ENCODE measurements at regions not wholly inside any gene's neighbourhood (a gene's known extent, or its start where the extent isn't known, plus 50 kb on each side); places are given as distances from the start of the nearest gene placed in this dataset.
"Not testable (repeated sequence)": the region's sequence is repeated elsewhere in the genome, so short reads cannot be mapped to it uniquely, and the experiment has no call there.

DNA sequence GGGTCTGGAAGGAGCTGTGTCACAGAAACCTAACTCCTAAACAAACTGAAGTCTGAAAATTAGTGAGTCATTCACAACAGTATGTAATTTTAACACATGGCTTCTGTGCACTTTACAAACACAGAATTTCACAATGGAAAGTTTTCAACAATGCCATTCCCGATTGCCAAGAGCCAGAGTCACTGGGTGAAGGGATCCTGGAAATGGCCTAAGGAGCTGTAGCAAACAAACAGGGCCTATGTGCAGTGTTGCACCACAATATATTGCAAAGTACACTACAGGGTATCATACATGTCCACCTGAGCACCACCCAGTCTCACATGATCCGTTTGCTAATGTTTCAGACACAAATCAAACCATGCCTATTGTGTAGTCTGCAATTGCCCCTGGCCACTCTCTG is 184.7 kb upstream of the OTX2 start:
- no peak for DNase-seq

DNA sequence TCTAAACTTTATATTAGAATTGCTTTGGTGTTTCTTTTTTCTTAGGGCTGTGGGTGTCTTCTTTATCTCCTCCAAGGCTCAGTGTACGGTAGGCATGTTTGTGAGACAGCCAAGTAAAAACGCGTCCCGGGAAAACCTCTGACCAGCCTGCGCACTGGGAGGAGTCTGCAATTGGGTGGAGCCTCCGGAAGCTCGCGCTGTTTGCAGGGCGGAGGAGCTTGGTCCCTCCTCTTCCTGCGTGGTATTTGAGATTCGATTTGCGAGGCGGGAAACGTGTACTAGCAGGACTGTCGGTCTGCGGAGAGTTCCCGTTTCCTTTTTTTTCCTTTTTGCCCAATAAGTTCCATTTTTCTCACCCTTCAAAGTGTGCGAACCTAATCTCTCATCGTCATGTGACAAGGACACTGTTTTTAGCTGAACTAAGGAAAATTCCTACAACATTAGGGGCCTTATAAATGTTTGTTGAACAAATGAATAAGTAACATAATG is 182.1 kb upstream of the OTX2 start:
- no peak for DNase-seq

DNA sequence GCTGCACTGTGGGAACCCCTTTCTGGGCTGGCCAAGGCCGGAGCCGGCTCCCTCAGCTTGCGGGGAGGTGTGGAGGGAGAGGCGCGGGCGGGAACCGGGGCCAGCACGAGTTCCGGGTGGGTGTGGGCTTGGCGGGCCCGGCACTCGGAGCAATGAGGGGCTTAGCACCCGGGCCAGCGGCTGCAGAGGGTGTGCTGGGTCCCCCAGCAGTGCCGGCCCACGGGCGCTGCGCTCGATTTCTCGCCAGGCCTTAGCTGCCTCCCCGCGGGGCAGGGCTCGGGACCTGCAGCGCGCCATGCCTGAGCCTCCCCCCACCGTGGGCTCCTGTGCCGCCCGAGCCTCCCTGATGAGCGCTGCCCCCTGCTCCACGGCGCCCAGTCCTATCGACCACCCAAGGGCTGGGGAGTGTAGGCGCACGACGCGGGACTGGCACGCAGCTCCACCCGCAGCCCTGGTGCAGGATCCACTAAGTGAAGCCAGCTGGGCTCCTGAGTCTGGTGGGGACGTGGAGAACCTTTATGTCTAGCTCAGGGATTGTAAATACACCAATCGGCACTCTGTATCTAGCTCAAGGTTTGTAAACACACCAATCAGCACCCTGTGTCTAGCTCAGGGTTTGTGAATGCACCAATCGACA is 180.8 kb upstream of the OTX2 start:
- DNase-seq: not testable (repeated sequence)

DNA sequence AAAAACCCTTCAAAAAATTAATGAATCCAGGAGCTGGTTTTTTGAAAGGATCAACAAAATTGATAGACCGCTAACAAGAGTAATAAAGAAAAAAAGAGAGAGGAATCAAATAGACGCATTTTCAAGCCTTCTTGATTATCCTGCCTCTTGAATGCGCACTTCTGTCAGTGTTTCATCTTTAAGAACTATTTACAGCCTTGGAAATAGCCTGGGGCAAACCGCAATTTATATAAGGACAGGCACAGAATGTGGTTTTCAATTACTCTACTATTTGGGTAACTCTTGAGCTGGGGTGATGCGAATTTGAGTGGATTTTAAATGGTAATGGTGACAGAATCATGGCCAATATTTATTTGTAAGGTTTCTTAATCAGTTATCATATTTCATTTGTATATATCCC is 179.1 kb upstream of the OTX2 start:
- no peak for DNase-seq

DNA sequence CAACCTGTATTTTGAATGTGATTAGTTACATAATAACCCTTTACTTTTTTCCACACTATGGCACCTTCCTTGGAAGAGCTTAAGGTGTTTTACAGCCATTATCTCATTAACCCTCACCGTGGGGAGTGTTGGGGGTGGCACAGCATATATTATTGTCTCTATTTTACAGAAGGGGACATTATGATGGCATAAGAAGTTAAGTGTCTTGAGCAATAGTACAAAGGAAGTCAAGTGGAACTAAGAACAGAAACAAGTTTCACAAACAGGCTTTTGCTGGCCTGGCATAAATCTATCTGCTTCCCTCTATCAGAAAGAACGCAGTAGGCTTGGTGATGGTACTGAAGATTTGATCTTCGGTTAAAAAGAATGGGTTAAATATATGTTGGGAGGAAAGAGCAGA is 169.7 kb upstream of the OTX2 start:
- no peak for DNase-seq

DNA sequence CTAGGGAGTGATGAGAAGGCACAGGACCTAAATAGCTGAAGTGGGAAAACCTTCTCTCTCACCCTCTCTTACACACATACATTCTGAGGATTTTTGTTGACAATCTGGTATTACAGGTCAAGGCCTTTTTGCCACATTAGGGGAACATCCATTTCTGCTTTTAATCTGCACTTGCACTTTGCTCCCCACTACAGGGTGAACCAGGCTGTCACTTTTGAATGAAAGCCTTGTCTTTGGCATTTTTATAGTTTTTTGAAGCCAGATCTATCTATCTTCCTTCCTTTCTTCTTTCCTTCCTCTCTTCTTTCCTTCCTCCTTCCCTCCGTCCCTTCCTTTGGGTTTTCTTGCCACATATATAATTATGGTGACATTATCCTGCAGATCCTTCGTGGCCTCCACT is 165.9 kb upstream of the OTX2 start:
- no peak for DNase-seq

DNA sequence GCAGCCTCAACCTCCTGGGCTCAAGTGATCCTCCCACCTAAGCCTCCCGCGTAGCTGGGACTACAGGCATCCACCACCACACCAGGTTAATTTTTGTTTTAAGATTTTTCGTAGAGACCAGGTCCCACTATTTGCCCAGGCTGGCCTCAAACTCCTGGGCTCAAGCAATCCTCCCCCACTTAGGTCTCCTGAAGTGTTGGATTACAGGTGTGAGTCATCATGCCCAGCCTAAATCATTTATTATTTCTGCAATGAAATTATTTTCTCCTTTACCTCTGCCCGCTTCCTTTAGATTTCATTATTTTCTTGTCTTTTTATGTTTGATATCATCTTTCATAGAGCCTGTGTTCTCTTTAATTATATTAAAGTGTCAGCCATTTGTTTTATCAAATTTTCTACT is 165.2 kb upstream of the OTX2 start:
- DNase-seq: no peak

DNA sequence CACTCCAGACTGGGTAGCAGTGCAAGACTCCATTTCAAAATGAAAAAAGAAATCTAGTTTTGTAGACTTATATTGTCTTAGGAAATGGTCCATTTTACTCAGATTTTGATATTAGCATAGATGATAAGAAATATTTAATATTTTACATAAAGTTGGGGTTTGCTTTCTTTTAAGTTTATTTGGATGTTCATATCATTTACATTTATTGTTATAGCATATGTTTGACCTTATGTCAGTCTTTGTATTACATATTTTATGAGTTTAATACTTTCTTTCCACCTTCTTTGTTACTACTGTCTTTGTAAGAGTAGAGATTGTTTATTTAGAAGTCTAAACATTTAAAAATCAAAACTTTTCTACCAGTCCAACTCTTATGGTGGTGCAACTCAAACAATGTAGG is 162.7 kb upstream of the OTX2 start:
- no peak for DNase-seq

DNA sequence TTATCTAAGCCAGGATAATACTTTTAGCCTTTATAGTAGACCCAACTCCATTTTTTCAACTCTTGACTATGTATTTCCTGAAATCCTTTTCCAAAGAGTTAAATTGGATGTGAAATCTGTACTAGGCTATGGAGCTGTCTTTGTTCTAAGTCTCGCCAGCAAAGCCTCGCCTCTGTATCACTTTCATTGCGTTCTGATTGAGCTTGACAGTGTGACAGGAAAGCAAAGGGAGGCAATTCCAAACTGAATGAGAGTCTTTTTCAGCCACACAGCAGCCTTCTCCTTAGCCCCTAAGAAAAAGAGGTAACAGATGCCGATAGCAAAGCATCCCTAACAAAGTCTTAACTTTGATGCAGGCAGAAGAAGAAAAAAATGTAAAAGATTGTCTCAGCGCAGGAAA is 154.6 kb upstream of the OTX2 start:
- no peak for DNase-seq

DNA sequence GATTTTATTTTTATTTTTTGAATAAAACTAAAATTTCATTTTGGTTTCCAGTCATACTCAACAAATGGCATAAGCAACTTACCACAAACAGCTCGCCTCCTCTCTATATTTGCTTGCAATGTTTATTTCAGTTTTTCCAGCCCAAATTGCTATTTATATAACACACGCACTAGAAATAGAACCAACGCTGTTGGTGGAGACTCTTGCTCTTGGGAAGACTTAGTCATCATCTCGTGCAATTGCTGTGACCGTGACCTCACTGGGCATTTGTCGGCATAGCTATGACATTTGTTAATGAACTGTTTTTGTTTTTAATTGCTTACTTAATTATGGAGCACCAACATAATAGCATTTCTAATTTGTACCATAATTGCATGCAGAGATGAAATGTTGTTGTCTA is 153.1 kb upstream of the OTX2 start:
- peak; percentile 16 for DNase-seq

DNA sequence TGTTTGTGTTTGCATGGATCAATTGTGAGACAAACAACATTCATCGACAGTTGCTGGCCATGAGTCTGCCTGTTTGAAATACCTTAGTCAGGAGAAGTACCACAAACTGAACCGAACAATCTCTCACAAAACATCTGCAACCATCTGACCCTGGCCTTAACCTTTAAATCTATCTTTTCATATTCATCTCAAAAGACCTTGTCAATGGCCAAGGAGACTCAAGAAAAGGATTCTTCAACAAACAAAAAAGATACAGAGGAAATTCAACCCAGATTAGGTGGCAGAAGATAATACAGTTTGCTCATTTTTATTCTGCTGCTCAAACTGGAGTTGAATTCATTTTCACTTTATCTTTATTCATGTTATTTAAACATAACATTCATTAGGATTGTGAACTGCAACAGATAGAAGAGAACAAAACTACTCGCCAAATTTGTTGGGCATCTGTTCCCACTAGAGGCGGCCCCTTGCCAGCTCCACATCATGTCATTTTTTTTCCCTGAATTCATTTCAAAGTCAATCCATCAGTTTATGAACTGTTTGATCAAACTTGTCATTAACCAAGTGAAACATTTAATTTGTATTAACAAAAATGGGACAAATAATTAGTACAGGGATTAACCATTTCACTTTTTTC is 152.3 kb upstream of the OTX2 start:
- DNase-seq: no peak

DNA sequence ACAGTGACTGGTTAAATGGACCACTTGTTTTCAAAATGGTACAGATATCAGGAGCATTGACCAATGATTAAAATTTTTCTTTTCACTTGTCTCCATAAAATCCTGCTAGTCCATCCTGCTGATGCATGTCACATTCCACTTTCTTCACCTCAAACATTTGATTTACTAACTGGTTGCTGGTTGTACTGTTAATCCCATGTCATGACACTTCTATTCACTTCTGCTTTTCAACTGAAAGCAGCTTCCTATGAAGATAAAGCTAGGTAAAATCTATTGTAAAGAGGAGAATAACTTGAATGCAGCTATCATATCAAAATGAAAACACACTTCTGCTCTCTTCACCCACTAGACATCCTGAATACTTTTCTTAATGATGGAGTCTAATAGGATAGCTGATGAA is 149.6 kb upstream of the OTX2 start:
- no peak for DNase-seq

DNA sequence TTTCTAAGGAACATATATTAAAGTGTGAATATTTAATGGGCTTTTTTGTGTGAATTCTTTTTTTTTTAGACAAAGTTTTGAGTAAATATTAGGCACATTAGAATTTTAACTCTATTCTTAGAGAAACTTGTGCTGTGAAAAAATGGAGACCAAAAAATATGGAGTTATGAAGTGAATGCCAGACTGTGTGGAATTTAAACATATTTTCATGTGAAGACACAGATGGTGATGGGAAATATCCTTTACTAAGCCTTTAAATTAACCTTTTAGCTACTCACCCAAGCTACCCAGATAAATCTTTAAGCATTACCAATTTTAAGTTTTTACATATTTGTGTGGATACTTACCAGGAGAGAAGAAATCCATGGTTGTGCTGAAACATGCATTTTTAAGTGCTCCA is 148.8 kb upstream of the OTX2 start:
- DNase-seq: no peak

DNA sequence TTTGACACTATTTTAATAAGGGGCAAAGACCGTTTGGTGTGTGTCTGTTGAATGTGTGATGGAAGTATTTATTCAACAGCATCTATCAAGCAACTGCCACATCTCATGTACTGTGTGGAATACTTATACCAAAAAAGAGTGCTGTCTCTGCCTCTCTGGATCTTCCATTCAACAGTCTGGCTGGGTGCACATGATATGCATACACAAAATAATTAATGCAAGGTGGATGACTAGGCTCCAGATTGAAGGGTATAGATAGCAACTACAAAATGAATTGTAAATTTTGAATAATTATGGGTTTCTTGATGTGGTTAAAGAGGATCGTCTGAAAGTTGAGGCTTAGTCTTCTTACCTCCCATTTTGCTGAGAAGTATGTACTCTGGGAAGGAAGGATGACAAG is 145.9 kb upstream of the OTX2 start:
- no peak for DNase-seq

DNA sequence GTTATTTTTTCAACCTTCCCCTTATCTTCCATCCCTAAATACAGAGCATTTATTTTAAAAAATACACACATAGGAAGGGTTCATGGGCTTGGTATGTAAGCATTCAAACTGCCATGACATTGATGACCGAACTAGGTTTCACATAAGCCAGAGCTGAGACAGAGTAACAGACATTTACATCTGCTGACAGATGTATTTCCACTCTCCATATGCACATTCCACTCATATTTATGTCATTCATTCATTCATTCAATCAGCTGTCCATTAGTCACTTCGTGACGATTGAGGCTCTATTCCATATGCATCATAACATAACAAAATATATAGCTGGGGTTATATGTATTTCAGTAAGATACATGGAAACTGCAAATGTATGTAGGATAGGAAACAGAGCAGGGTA is 145.5 kb upstream of the OTX2 start:
- no peak for DNase-seq

DNA sequence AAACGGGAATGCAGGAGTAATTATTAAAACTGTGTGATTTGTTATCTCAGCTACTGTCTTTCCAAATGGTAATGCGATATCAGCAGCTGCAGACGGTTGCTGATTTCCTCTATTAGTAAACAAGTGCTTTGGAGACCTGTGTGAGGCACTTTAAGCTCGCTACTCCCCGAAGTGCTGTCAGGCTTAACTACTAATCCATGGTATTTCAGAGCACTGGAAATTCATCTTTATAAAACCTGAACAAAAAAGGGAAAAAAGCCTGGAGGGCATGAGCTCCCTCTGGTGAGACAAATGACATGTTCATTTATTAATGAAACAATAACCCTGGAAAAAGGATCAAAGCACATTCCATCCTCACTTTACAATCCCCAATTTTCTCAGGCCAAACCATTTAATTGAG is 143.6 kb upstream of the OTX2 start:
- DNase-seq: peak; percentile 13

DNA sequence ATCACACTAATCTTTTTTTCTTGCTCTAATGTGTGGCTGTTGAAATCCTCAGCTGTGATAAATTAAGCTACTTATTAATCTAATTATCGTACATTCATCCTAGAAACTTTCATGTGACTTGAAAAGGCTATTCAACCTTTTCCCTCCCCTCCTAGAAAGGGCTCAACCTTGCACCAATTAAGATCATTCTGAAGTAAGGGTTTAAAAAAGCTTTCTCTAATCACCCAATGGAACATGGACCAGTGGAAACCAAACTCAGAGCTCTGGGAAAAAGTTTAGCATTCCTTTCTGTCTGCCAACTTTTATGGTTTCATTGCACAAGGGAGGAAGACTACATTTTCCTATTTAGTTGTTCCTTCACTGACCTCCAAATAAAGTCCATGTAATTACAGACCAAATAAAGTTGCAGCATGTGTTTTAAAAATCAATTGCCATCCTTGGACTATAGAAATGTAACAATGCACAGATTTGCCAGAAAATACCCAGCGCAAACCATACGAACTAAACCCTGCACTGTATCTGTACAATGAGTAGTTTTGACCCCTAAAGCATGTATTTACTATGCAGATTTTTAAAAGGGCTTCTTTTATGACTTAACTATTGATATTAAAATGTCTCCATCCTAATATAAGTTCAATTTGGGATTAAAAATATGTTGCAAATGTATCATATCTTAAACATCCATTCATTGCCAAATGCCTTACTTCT is 142.6 kb upstream of the OTX2 start:
- no peak for DNase-seq

DNA sequence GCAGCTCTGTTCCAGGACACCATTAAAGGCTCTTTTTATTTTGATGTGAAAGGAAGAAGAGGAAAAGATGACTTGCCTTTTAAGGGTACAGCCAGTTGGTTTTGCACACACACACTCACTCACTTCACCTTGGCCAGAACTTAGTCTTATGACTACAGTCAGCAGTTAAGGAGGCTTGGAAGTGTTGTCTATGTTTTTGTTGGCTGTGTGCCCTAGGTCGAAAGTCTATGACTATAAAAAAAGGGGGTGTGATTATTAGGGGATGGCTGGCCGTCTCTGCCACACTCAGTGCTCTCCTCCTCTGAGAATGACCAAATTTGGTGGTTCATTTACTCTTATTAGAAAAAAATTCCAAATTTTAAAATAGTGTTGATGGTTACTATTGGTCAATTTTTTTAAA is 139.5 kb upstream of the OTX2 start:
- DNase-seq: no peak

DNA sequence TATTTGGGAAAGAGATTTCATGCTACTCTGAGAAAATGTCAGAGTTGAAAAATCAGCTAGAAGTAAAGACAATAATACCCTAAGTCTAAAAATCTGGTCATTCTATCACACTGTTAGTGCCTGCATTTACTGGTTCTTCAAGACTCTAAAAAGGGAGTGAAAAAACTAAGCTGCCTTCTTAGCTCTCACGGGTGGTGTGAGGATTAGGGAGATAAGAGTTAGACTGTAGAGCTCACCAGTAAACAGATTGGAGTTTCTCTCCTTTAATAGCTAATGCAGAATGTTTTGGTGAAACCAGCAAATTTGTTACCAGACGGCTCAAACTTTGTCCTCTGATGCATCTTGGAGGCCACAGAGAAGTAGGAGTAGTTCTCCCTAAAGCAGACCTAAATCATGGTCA is 135.0 kb upstream of the OTX2 start:
- DNase-seq: no peak

DNA sequence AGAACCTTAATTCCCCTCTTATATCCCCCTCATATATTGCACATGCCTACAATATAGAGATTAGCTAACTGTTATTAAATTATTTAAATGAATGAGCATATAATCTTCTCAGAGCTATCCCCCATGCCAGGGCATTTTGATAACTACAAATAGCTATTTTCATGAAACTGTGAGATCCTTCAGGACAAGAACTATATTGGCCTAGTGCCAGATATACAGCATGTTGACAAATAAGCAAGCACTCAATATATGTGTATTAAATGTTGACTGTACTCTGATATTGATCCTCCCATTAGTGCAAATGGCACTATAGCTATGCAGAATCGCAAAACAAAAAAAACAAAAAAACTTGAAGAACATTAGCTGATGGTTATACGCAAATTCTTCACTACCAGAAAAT is 134.1 kb upstream of the OTX2 start:
- no peak for DNase-seq

DNA sequence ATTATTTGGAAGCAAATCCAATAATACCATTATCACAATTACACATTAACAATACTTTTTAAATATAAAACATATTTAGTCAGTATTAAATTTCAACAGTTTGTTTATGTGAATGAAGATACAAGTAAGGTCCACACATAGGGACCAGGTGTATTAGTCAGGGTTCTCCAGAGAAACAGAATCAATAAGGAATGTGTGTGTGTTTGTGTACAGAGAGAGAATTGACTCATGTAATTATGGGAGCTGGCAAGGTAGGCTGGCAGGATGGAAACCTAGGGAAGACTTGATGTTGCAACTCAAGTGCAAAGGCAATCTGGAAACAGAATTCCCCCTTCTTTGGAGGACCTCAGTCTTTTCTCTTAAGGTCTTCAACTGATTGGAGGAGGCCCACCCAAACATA is 123.2 kb upstream of the OTX2 start:
- no peak for DNase-seq

DNA sequence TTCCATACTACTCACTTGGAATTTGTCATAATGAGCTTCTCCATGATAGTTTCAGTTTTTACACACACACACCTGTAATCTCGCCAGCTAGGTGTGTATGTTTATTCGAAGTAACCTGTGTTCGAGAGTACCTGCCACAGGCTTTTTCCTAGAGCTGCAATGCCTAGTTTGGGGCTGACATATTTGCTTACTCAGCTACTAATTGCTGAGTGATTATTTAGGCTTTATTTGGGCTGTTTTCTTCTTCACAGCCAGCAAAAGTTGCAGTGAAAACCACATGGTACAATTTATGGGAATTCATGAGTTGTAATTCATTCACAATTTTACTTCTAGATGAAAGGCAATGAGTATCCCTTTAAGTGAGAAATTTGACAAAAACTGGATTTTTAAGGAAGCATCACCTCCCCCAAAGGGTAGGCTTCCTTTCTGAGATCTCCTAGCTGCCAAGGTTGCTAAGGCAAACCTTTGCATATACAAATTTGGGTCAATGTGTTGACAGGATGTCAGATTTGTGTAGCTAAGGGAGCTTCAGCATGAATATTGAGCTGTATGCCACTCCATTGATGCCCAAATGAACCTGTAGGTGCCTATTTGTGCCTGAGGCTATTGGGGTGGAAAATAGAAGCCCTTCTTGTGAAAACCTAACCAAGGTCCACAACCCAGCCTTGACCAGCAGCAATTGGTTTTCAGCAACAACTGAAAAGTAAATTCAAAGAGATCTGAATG is 108.7 kb upstream of the OTX2 start:
- no peak for DNase-seq

DNA sequence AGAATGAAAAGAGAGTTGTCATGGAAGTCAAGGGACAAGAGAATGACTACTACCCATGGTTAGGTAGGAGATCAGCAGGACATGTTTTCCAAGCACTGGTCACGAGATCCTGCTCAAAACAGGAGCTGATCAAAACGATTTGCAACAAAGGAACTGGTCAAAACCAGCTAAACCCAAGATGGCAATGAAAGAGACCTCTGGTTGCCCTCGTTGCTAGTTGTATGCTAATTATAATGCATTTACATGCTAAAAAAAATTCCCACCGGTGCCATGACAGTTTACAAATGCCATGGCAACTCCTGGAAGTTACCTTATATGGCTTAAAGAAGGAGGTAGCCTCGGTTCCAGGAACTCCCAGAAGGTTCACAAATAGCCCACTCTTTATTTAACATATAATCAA is 95.0 kb upstream of the OTX2 start:
- DNase-seq: no peak

Measured in tongue (tissue), 1 donor.